GM23338 (cell line): ENCODE measurements at regions not wholly inside any gene's neighbourhood (a gene's known extent, or its start where the extent isn't known, plus 50 kb on each side); places are given as distances from the start of the nearest gene placed in this dataset.

Experiments used
- ATAC-seq: fragments of 200-7000 bp; cut with Tn5 transposase; 3 replicates; pipeline ENCODE4 v1.9.1; 2020
- DNase-seq: peaks from one replicate; pipeline ENCODE4 v3.0.0-alpha.2; 2015; ENCODE audit warnings: low spot score
- H2AFZ ChIP-seq: fragments of 200-600 bp; sonication (generic); 2 replicates; pipeline ENCODE4 v1.8.0; 2016; ENCODE audit warnings: antibody characterized with exemption, mild to moderate bottlenecking, moderate library complexity
- H3F3A ChIP-seq: fragments of 200-600 bp; sonication (generic); replicated peaks from 2 replicates; pipeline ENCODE4 v1.8.0; 2017; ENCODE audit warnings: antibody characterized with exemption, mixed run types, low read depth
- H3K27ac ChIP-seq: fragments of 200-600 bp; sonication (generic); 2 replicates; pipeline ENCODE4 v1.6.1; 2016; ENCODE audit warnings: low read depth
- H3K27me3 ChIP-seq: fragments of 200-600 bp; sonication (generic); 2 replicates; pipeline ENCODE4 v1.8.0; 2016; ENCODE audit warnings: mild to moderate bottlenecking, mixed run types, moderate library complexity; ENCODE audit not compliant: insufficient read depth
- H3K36me3 ChIP-seq: fragments of 200-600 bp; sonication (generic); 2 replicates; pipeline ENCODE4 v1.8.0; 2016; ENCODE audit warnings: mild to moderate bottlenecking; ENCODE audit not compliant: insufficient read depth
- H3K4me1 ChIP-seq: fragments of 200-600 bp; sonication (generic); 2 replicates; pipeline ENCODE4 v1.8.0; 2016; ENCODE audit warnings: mild to moderate bottlenecking, moderate library complexity; ENCODE audit not compliant: insufficient read depth
- H3K4me2 ChIP-seq: fragments of 200-600 bp; sonication (generic); 2 replicates; pipeline ENCODE4 v1.7.1; 2017; ENCODE audit warnings: mixed run types
- H3K4me3 ChIP-seq: fragments of 200-600 bp; sonication (generic); 2 replicates; pipeline ENCODE4 v1.6.1; 2016; ENCODE audit warnings: mixed run types
- H3K79me2 ChIP-seq: fragments of 200-600 bp; sonication (generic); replicated peaks from 2 replicates; pipeline ENCODE4 v1.8.0; 2017; ENCODE audit warnings: mild to moderate bottlenecking; ENCODE audit not compliant: insufficient read depth
- H3K9me2 ChIP-seq: fragments of 200-600 bp; sonication (generic); 2 replicates; pipeline ENCODE4 v1.8.0; 2017; ENCODE audit not compliant: insufficient read depth
- H4K20me1 ChIP-seq: fragments of 200-600 bp; sonication (generic); replicated peaks from 2 replicates; pipeline ENCODE4 v1.8.0; 2017; ENCODE audit warnings: mild to moderate bottlenecking; ENCODE audit not compliant: insufficient read depth
- H3K27ac Mint-ChIP-seq: 2 replicates; pipeline ENCODE4 v1.8.0; 2020; ENCODE audit warnings: inconsistent platforms, mild to moderate bottlenecking, moderate library complexity, mixed read lengths
- H3K27me3 Mint-ChIP-seq: 3 replicates; pipeline ENCODE4 v1.8.0; 2022; ENCODE audit warnings: low read depth, mild to moderate bottlenecking, moderate library complexity, mixed read lengths, inconsistent platforms; ENCODE audit not compliant: insufficient read depth, poor library complexity
- H3K36me3 Mint-ChIP-seq: 3 replicates; pipeline ENCODE4 v1.8.0; 2021; ENCODE audit warnings: low read depth, mild to moderate bottlenecking, inconsistent platforms, moderate library complexity, mixed read lengths
- H3K4me1 Mint-ChIP-seq: 3 replicates; pipeline ENCODE4 v1.8.0; 2020; ENCODE audit warnings: mild to moderate bottlenecking, inconsistent platforms, mixed read lengths
- H3K4me3 Mint-ChIP-seq: 3 replicates; pipeline ENCODE4 v1.8.0; 2021; ENCODE audit warnings: moderate library complexity, mild to moderate bottlenecking, inconsistent platforms, mixed read lengths
- H3K9me3 Mint-ChIP-seq: 3 replicates; pipeline ENCODE4 v1.8.0; 2020; ENCODE audit warnings: moderate library complexity, mild to moderate bottlenecking, inconsistent platforms, mixed read lengths
- CREB1 ChIP-seq: fragments of 250-450 bp; sonication (Bioruptor Pico); IDR thresholded peaks from 2 replicates; pipeline ENCODE4 v1.5.0; 2020; ENCODE audit warnings: low read depth, mild to moderate bottlenecking, moderate library complexity
- CTCF ChIP-seq, 2 experiments: fragments of 200-600 bp in 1 of 2; sonication (generic) in 1 of 2; conservative IDR thresholded peaks; 2 replicates each; pipeline versions ENCODE4 v1.5.1 to v1.6.1; 2016 to 2017; ENCODE audit warnings: antibody characterized with exemption in 2 of 2, low read depth in 2 of 2, mild to moderate bottlenecking in 2 of 2, moderate library complexity in 1 of 2
- ETS1 ChIP-seq: IDR thresholded peaks from 2 replicates; pipeline ENCODE4 v1.6.1; 2016; ENCODE audit warnings: antibody characterized with exemption
- EZH2phosphoT487 ChIP-seq: fragments of 200-600 bp; sonication (generic); IDR thresholded peaks from one replicate; pipeline ENCODE4 v1.8.1; 2018; ENCODE audit warnings: antibody characterized with exemption; ENCODE audit not compliant: unreplicated experiment
- JUNB ChIP-seq: IDR thresholded peaks from one replicate; pipeline ENCODE4 v1.6.1; 2016; ENCODE audit warnings: antibody characterized with exemption; ENCODE audit not compliant: unreplicated experiment
- NANOG ChIP-seq: IDR thresholded peaks from 2 replicates; pipeline ENCODE4 v1.6.1; 2016; ENCODE audit warnings: antibody characterized with exemption, borderline replicate concordance
- POLR2AphosphoS5 ChIP-seq: IDR thresholded peaks from 2 replicates; pipeline ENCODE4 v1.6.1; 2016; ENCODE audit warnings: antibody characterized with exemption, low read depth
- REST ChIP-seq: IDR thresholded peaks from one replicate; pipeline ENCODE4 v1.6.1; 2018; ENCODE audit warnings: antibody characterized with exemption; ENCODE audit not compliant: unreplicated experiment
- STAT1 ChIP-seq: IDR thresholded peaks from one replicate; pipeline ENCODE4 v1.6.1; 2016; ENCODE audit warnings: antibody characterized with exemption; ENCODE audit not compliant: unreplicated experiment
- ZNF114 ChIP-seq: fragments of 250-450 bp; sonication (Bioruptor Pico); IDR thresholded peaks from 2 replicates; pipeline ENCODE4 v1.5.0; 2020; ENCODE audit warnings: mild to moderate bottlenecking, moderate library complexity
- ZNF331 ChIP-seq: fragments of 250-450 bp; sonication (Bioruptor Pico); IDR thresholded peaks from 2 replicates; pipeline ENCODE4 v1.5.0; 2020; ENCODE audit warnings: low read depth, mild to moderate bottlenecking, moderate library complexity
- ZNF462 ChIP-seq: fragments of 250-450 bp; sonication (Bioruptor Pico); IDR thresholded peaks from 2 replicates; pipeline ENCODE4 v1.5.0; 2020; ENCODE audit warnings: mild to moderate bottlenecking, moderate library complexity

DNA sequence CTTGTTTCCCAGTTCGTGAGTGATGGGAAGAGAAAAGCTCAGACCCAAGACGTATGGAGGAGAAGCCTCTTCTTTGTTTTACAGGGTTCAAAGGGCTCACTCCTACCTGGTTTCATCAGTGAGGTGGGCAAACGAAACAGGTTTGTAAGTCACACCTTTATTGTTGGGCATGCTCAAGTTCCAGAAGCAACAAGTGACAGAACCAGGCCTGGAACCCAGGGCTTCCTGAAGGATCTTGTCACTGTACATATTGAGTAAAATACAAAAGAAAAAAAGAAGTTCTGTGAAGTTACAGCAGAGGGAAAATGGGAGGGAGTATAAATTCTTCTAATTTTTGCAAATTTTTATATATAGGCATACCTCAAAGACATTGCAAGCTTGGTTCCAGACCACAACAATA lies 320.9 kb upstream of the PROX1 start (continued):
- no peak for TF ChIP-seq ZNF462 (CRISPR knock-in tag)
- no peak for TF ChIP-seq CTCF (conservative IDR thresholded peaks at IDR 0.05; ENCODE audit: low read depth in 2 of 2)
- TF ChIP-seq ZNF331: no peak
- no peak for TF ChIP-seq EZH2phosphoT487
- no peak for TF ChIP-seq CREB1 (CRISPR knock-in tag)
- TF ChIP-seq ZNF114: no peak
- TF ChIP-seq NANOG: no peak
- no peak for TF ChIP-seq JUNB

- H4K20me1 ChIP-seq: no peaks in the 10 kb centered on the region
- H3K4me1 ChIP-seq: peaks cover 15% of the 10 kb centered on the region
- H3K4me1 Mint-ChIP-seq: peaks cover 18% of the 10 kb centered on the region
- no peaks in the 10 kb centered on the region for H3K79me2 ChIP-seq
- ATAC-seq (no peak), DNase-seq (no peak)
- no peaks in the 10 kb centered on the region for H3F3A ChIP-seq
- H3K27me3 ChIP-seq: no peaks in the 10 kb centered on the region
- H3K4me2 ChIP-seq: peak overlapping the region; percentile 41
- no peak overlapping the region for H2AFZ ChIP-seq
- no peak overlapping the region for H3K4me3 Mint-ChIP-seq
- no peaks in the 10 kb centered on the region for H3K27me3 Mint-ChIP-seq
- no peaks in the 10 kb centered on the region for H3K36me3 ChIP-seq
- no peak overlapping the region for H3K4me3 ChIP-seq
- H3K36me3 Mint-ChIP-seq: no peaks in the 10 kb centered on the region
- peaks cover 4% of the 10 kb centered on the region; the same call in 1 of the 3 replicates for H3K9me3 Mint-ChIP-seq
- peaks cover 33% of the 10 kb centered on the region for H3K9me2 ChIP-seq
- no peak overlapping the region for H3K27ac ChIP-seq
- H3K27ac Mint-ChIP-seq: no peak overlapping the region
- TF ChIP-seq EZH2phosphoT487: no peak
- TF ChIP-seq ETS1: no peak
- TF ChIP-seq JUNB: no peak
- TF ChIP-seq STAT1: no peak
- TF ChIP-seq REST: no peak
- TF ChIP-seq POLR2AphosphoS5: no peak
- no peak for TF ChIP-seq CREB1 (CRISPR knock-in tag)
Observed at GRCh38 chr1:213669512-213669911, 318.3 kb upstream of the PROX1 start.
